CD4-positive, alpha-beta T cell treated with Interferon gamma for 1 hour (primary cell): ENCODE measurements at regions not wholly inside any gene's neighbourhood (a gene's known extent, or its start where the extent isn't known, plus 50 kb on each side); places are given as distances from the start of the nearest gene placed in this dataset.

Experiments used
- DNase-seq: peaks from one replicate; pipeline ENCODE4 v3.0.0-alpha.2; 2020

GRCh38 chr19:29293292-29293691 is 80.3 kb upstream of the UQCRFS1 start:
- DNase-seq = no peak

- no peak for DNase-seq
Measured at GRCh38 chr19:29293736-29294342, 80.9 kb upstream of the UQCRFS1 start.

GRCh38 chr19:29294343-29294811 is 81.4 kb upstream of the UQCRFS1 start:
- DNase-seq = no peak

- no peak for DNase-seq
Measured at GRCh38 chr19:29295285-29295684, 82.3 kb upstream of the UQCRFS1 start.

- no peak for DNase-seq
Measured at GRCh38 chr19:29297381-29297780, 84.4 kb upstream of the UQCRFS1 start.

- no peak for DNase-seq
Measured at GRCh38 chr19:29299416-29300380, 86.7 kb upstream of the UQCRFS1 start.

- DNase-seq = no peak
Measured at GRCh38 chr19:29302002-29302928, 89.3 kb upstream of the UQCRFS1 start.

- DNase-seq = no peak
Measured at GRCh38 chr19:29303069-29303718, 90.2 kb upstream of the UQCRFS1 start.

- DNase-seq = no peak
Measured at GRCh38 chr19:29303719-29304090, 90.8 kb upstream of the UQCRFS1 start.

GRCh38 chr19:29305268-29305667 is 92.3 kb upstream of the UQCRFS1 start:
- DNase-seq = no peak

- no peak for DNase-seq
Measured at GRCh38 chr19:29308977-29309590, 96.1 kb upstream of the UQCRFS1 start.

- DNase-seq = no peak
Measured at GRCh38 chr19:29309637-29310036, 96.7 kb upstream of the UQCRFS1 start.

- DNase-seq = no peak
Measured at GRCh38 chr19:29311191-29311790, 98.3 kb upstream of the UQCRFS1 start.

GRCh38 chr19:29315556-29316190 is 102.7 kb upstream of the UQCRFS1 start:
- DNase-seq = no peak

- DNase-seq = no peak
Measured at GRCh38 chr19:29318581-29318980, 105.6 kb upstream of the UQCRFS1 start.

- no peak for DNase-seq
Measured at GRCh38 chr19:29320086-29320485, 107.1 kb upstream of the UQCRFS1 start.

GRCh38 chr19:29320618-29321017 is 107.7 kb upstream of the UQCRFS1 start:
- DNase-seq = no peak

- no peak for DNase-seq
Measured at GRCh38 chr19:29321116-29321515, 108.2 kb upstream of the UQCRFS1 start.

GRCh38 chr19:29323021-29323430 is 110.1 kb upstream of the UQCRFS1 start:
- DNase-seq = no peak

- no peak for DNase-seq
Measured at GRCh38 chr19:29323440-29324290, 110.7 kb upstream of the UQCRFS1 start.
